ENCODE measurements at regions not wholly inside any gene's neighbourhood (a gene's known extent, or its start where the extent isn't known, plus 50 kb on each side); places are given as distances from the start of the nearest gene placed in this dataset.

GRCh38 chr15:66950114-66950513 is 115.3 kb upstream of the SMAD3 start:
- no peak for DNase-seq

GRCh38 chr15:66951531-66952320 is 113.7 kb upstream of the SMAD3 start:
- DNase-seq = no peak

GRCh38 chr15:66952756-66953522 is 112.5 kb upstream of the SMAD3 start:
- DNase-seq = no peak

- no peak for DNase-seq
Observed at GRCh38 chr15:66953523-66954229, 111.7 kb upstream of the SMAD3 start.

GRCh38 chr15:66954601-66955000 is 110.8 kb upstream of the SMAD3 start:
- no peak for DNase-seq

- no peak for DNase-seq
Observed at GRCh38 chr15:66955001-66955516, 110.3 kb upstream of the SMAD3 start.

- no peak for DNase-seq
Observed at GRCh38 chr15:66955871-66956585, 109.4 kb upstream of the SMAD3 start.

- DNase-seq = no peak
Observed at GRCh38 chr15:66956672-66957430, 108.6 kb upstream of the SMAD3 start.

GRCh38 chr15:66957431-66957720 is 108.0 kb upstream of the SMAD3 start:
- DNase-seq = no peak

- DNase-seq = no peak
Observed at GRCh38 chr15:66959066-66959465, 106.3 kb upstream of the SMAD3 start.

GRCh38 chr15:66959875-66960274 is 105.5 kb upstream of the SMAD3 start:
- no peak for DNase-seq

- DNase-seq = no peak
Observed at GRCh38 chr15:66960519-66960918, 104.9 kb upstream of the SMAD3 start.

GRCh38 chr15:66961407-66961884 is 104.0 kb upstream of the SMAD3 start:
- DNase-seq = no peak

- DNase-seq = no peak
Observed at GRCh38 chr15:66961901-66962300, 103.5 kb upstream of the SMAD3 start.

- no peak for DNase-seq
Observed at GRCh38 chr15:66962522-66962921, 102.9 kb upstream of the SMAD3 start.

GRCh38 chr15:66963084-66963483 is 102.3 kb upstream of the SMAD3 start:
- no peak for DNase-seq

- DNase-seq = no peak
Observed at GRCh38 chr15:66963710-66964109, 101.7 kb upstream of the SMAD3 start.

- no peak for DNase-seq
Observed at GRCh38 chr15:66964111-66964738, 101.2 kb upstream of the SMAD3 start.

- no peak for DNase-seq
Observed at GRCh38 chr15:66964791-66965190, 100.6 kb upstream of the SMAD3 start.

GRCh38 chr15:66965201-66965900 is 100.1 kb upstream of the SMAD3 start:
- DNase-seq = no peak

- DNase-seq = no peak
Observed at GRCh38 chr15:66966256-66966655, 99.1 kb upstream of the SMAD3 start.

Data from NCI-H1417 treated with DMSO at 0.1 percent for 48 hours (cell line).